ENCODE measurements at regions not wholly inside any gene's neighbourhood (a gene's known extent, or its start where the extent isn't known, plus 50 kb on each side); places are given as distances from the start of the nearest gene placed in this dataset.

DNA sequence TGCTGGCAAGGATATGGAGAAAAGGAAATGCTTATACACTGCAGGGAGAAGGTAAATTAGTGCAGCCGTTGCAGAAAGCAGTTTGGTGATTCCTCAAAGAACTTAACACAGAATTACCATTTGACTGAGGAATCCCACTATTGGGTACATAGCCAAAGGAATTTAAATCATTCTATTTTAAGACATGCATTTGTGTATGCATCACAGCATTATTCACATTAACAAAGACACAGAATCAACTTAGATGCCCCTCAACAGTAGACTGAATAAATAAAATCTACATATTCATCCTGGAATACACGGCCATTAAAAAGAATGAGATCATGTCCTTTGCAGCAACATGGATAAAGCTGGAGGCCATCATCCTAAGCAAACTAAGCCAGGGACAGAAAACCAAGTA lies 510.1 kb upstream of the CDH9 start:
- Histone ChIP-seq H3K27me3 (ENCODE audit: insufficient read depth) (no peaks in the 10 kb centered on the region), H3K4me3 (ENCODE audit: low read depth in 2 of 2, low read length in 1 of 2) (no peak overlapping the region), H3F3A (replicated peaks; ENCODE audit: insufficient read depth) (no peaks in the 10 kb centered on the region), H2AFZ (ENCODE audit: low read depth) (no peak overlapping the region), H3K79me2 (ENCODE audit: insufficient read depth) (no peaks in the 10 kb centered on the region), H3K9me2 (no peaks in the 10 kb centered on the region), H4K20me1 (ENCODE audit: insufficient read depth) (no peaks in the 10 kb centered on the region), H3K4me2 (no peak overlapping the region), H3K9ac (no peak overlapping the region), H3K27ac (ENCODE audit: low read depth in 2 of 2, low read length in 1 of 2) (no peak overlapping the region), H3K36me3 (replicated peaks in 1 of 2; ENCODE audit: control insufficient read depth in 1 of 2, insufficient read depth in 2 of 2, low read length in 1 of 2) (no peaks in the 10 kb centered on the region), H3K4me1 (ENCODE audit: control insufficient read depth in 1 of 2, insufficient read depth in 2 of 2, low read depth in 1 of 2, low read length in 1 of 2) (no peaks in the 10 kb centered on the region), H3K9me3 (no peaks in the 10 kb centered on the region)
- no peak for DNase-seq
- POLR2A ChIA-PET, result no interaction called here
- CTCF ChIA-PET, result no interaction called here
- WGBS (ENCODE audit: low lambda C conversion rate), result 9% methylated on average over 2 of the region's 2 CpGs
- TF ChIP-seq, protein P1, sequence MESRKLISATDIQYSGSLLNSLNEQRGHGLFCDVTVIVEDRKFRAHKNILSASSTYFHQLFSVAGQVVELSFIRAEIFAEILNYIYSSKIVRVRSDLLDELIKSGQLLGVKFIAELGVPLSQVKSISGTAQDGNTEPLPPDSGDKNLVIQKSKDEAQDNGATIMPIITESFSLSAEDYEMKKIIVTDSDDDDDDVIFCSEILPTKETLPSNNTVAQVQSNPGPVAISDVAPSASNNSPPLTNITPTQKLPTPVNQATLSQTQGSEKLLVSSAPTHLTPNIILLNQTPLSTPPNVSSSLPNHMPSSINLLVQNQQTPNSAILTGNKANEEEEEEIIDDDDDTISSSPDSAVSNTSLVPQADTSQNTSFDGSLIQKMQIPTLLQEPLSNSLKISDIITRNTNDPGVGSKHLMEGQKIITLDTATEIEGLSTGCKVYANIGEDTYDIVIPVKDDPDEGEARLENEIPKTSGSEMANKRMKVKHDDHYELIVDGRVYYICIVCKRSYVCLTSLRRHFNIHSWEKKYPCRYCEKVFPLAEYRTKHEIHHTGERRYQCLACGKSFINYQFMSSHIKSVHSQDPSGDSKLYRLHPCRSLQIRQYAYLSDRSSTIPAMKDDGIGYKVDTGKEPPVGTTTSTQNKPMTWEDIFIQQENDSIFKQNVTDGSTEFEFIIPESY (IDR thresholded peaks at IDR 0.05; ENCODE audit: borderline replicate concordance, low read depth), result no peak
- TF ChIP-seq MEF2A (IDR thresholded peaks at IDR 0.05; ENCODE audit: borderline replicate concordance, low read depth), result no peak
- TF ChIP-seq RXRA (IDR thresholded peaks at IDR 0.05; ENCODE audit: borderline replicate concordance, low read depth), result no peak
- TF ChIP-seq YY1 (IDR thresholded peaks at IDR 0.05; ENCODE audit: low read depth), result no peak
- TF ChIP-seq PBX3 (IDR thresholded peaks at IDR 0.05), result no peak
- TF ChIP-seq, protein P2, sequence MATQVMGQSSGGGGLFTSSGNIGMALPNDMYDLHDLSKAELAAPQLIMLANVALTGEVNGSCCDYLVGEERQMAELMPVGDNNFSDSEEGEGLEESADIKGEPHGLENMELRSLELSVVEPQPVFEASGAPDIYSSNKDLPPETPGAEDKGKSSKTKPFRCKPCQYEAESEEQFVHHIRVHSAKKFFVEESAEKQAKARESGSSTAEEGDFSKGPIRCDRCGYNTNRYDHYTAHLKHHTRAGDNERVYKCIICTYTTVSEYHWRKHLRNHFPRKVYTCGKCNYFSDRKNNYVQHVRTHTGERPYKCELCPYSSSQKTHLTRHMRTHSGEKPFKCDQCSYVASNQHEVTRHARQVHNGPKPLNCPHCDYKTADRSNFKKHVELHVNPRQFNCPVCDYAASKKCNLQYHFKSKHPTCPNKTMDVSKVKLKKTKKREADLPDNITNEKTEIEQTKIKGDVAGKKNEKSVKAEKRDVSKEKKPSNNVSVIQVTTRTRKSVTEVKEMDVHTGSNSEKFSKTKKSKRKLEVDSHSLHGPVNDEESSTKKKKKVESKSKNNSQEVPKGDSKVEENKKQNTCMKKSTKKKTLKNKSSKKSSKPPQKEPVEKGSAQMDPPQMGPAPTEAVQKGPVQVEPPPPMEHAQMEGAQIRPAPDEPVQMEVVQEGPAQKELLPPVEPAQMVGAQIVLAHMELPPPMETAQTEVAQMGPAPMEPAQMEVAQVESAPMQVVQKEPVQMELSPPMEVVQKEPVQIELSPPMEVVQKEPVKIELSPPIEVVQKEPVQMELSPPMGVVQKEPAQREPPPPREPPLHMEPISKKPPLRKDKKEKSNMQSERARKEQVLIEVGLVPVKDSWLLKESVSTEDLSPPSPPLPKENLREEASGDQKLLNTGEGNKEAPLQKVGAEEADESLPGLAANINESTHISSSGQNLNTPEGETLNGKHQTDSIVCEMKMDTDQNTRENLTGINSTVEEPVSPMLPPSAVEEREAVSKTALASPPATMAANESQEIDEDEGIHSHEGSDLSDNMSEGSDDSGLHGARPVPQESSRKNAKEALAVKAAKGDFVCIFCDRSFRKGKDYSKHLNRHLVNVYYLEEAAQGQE (IDR thresholded peaks at IDR 0.05; ENCODE audit: low read depth, low read length), result no peak
- no peak for TF ChIP-seq GABPA (IDR thresholded peaks at IDR 0.05; ENCODE audit: low read depth)
- no peak for TF ChIP-seq FOSL2 (IDR thresholded peaks at IDR 0.05; ENCODE audit: borderline replicate concordance, low read depth)
- TF ChIP-seq RAD21 (IDR thresholded peaks at IDR 0.05; ENCODE audit: low read length), result no peak
- no peak for TF ChIP-seq RCOR1 (IDR thresholded peaks at IDR 0.05; ENCODE audit: low read length)
- no peak for TF ChIP-seq CTCF (IDR thresholded peaks at IDR 0.05)
- TF ChIP-seq GATA2 (CRISPR knock-in tag; IDR thresholded peaks at IDR 0.05), result no peak
- no peak for TF ChIP-seq RFX5 (IDR thresholded peaks at IDR 0.05; ENCODE audit: low read length)
- no peak for TF ChIP-seq CHD2 (IDR thresholded peaks at IDR 0.05; ENCODE audit: low read length, partially characterized antibody)
- TF ChIP-seq POLR2AphosphoS5 (IDR thresholded peaks at IDR 0.05; ENCODE audit: low read depth, low read length), result no peak
- TF ChIP-seq USF2 (IDR thresholded peaks at IDR 0.05; ENCODE audit: borderline replicate concordance, low read depth, low read length), result no peak
- TF ChIP-seq SIN3A (IDR thresholded peaks at IDR 0.05; ENCODE audit: borderline replicate concordance, low read depth, low read length), result no peak
- no peak for TF ChIP-seq JUND (IDR thresholded peaks at IDR 0.05)

All from SK-N-SH (cell line).